NCI-H1092 (cell line): ENCODE measurements at regions not wholly inside any gene's neighbourhood (a gene's known extent, or its start where the extent isn't known, plus 50 kb on each side); places are given as distances from the start of the nearest gene placed in this dataset.
A peak's percentile ranks its signal among the peaks of the same experiment; 100 is the strongest.
"Not testable (repeated sequence)": the region's sequence is repeated elsewhere in the genome, so short reads cannot be mapped to it uniquely, and the experiment has no call there.

Experiments
- DNase-seq: peaks from one replicate; lab custom pipeline; 2025; lab: John Stamatoyannopoulos, UW

- DNase-seq, result no peak
These were observed 392.8 kb downstream of the SEC23A start for GRCh38 chr14:38710196-38710595.

GRCh38 chr14:38705220-38705619, 397.8 kb downstream of the SEC23A start:
- DNase-seq, result no peak

GRCh38 chr14:38704220-38704619, 398.8 kb downstream of the SEC23A start:
- no peak for DNase-seq

- DNase-seq, result no peak
These were observed 406.1 kb downstream of the SEC23A start for GRCh38 chr14:38696925-38697324.

- no peak for DNase-seq
These were observed 409.6 kb downstream of the SEC23A start for GRCh38 chr14:38693423-38693822.

- no peak for DNase-seq
These were observed 413.1 kb upstream of the CLEC14A start for GRCh38 chr14:38669027-38669426.

- DNase-seq, result no peak
These were observed 407.5 kb upstream of the CLEC14A start for GRCh38 chr14:38663382-38663781.

GRCh38 chr14:38662781-38663180, 406.9 kb upstream of the CLEC14A start:
- DNase-seq, result no peak

- DNase-seq, result no peak
These were observed 390.5 kb upstream of the CLEC14A start for GRCh38 chr14:38646391-38646790.

GRCh38 chr14:38634913-38635312, 379.0 kb upstream of the CLEC14A start:
- not testable (repeated sequence) for DNase-seq

GRCh38 chr14:38629412-38629811, 373.5 kb upstream of the CLEC14A start:
- no peak for DNase-seq

- no peak for DNase-seq
These were observed 371.3 kb upstream of the CLEC14A start for GRCh38 chr14:38627163-38627562.

- no peak for DNase-seq
These were observed 367.8 kb upstream of the CLEC14A start for GRCh38 chr14:38623661-38624060.

GRCh38 chr14:38618514-38618913, 362.6 kb upstream of the CLEC14A start:
- no peak for DNase-seq

GRCh38 chr14:38616959-38617358, 361.1 kb upstream of the CLEC14A start:
- peak; percentile 45 for DNase-seq

- DNase-seq, result no peak
These were observed 356.0 kb upstream of the CLEC14A start for GRCh38 chr14:38611928-38612327.

GRCh38 chr14:38608244-38608643, 352.4 kb upstream of the CLEC14A start:
- DNase-seq, result no peak

- DNase-seq, result no peak
These were observed 349.6 kb upstream of the CLEC14A start for GRCh38 chr14:38605193-38606114.

- DNase-seq, result not testable (repeated sequence)
These were observed 344.7 kb upstream of the CLEC14A start for GRCh38 chr14:38600572-38600971.

GRCh38 chr14:38593476-38593875, 337.6 kb upstream of the CLEC14A start:
- no peak for DNase-seq

- DNase-seq, result no peak
These were observed 337.0 kb upstream of the CLEC14A start for GRCh38 chr14:38592764-38593442.

GRCh38 chr14:38589747-38590350, 334.0 kb upstream of the CLEC14A start:
- no peak for DNase-seq

- no peak for DNase-seq
These were observed 327.6 kb upstream of the CLEC14A start for GRCh38 chr14:38583471-38583870.
